ENCODE measurements at regions not wholly inside any gene's neighbourhood (a gene's known extent, or its start where the extent isn't known, plus 50 kb on each side); places are given as distances from the start of the nearest gene placed in this dataset.

- TF ChIP-seq EZH2phosphoT487 (IDR thresholded peaks at IDR 0.05; ENCODE audit: insufficient read depth, low read depth) = no peak
- TF ChIP-seq EZH2 (IDR thresholded peaks at IDR 0.05; ENCODE audit: insufficient read depth, poor library complexity, severe bottlenecking) = no peak
Measured at GRCh38 chr5:23147625-23148024, 294.5 kb upstream of the CDH12 start.
